Loucy (cell line): ENCODE measurements at regions not wholly inside any gene's neighbourhood (a gene's known extent, or its start where the extent isn't known, plus 50 kb on each side); places are given as distances from the start of the nearest gene placed in this dataset.

Source experiments
- CTCF ChIP-seq: fragments of 200-600 bp; sonication (generic); conservative IDR thresholded peaks from 2 replicates; pipeline ENCODE4 v1.5.1; 2014; ENCODE audit warnings: mild to moderate bottlenecking, antibody characterized with exemption, low read length
- EZH2phosphoT487 ChIP-seq: fragments of 200-600 bp; IDR thresholded peaks from 2 replicates; pipeline ENCODE4 v1.6.1; 2018; ENCODE audit warnings: antibody characterized with exemption, mild to moderate bottlenecking, moderate library complexity, borderline replicate concordance

GRCh38 chr3:118806423-118806822, 228.2 kb downstream of the IGSF11 start:
- TF ChIP-seq CTCF = no peak
- TF ChIP-seq EZH2phosphoT487 = no peak
